Cardiac muscle cell (in vitro differentiated cells and primary cell): ENCODE measurements at regions not wholly inside any gene's neighbourhood (a gene's known extent, or its start where the extent isn't known, plus 50 kb on each side); places are given as distances from the start of the nearest gene placed in this dataset.

ENCODE experiments used
- DNase-seq, 2 donors: peaks; one replicate each; pipeline versions ENCODE4 v3.0.0 to v3.0.0-alpha.2; 2010 to 2017; ENCODE audit warnings: low read depth in 1 of 2, low spot score in 1 of 2
- H3K27ac ChIP-seq: fragments of 200-600 bp; sonication (generic); 2 replicates; pipeline ENCODE4 v1.5.1; 2016
- H3K27me3 ChIP-seq: fragments of 200-600 bp; sonication (generic); 2 replicates; pipeline ENCODE4 v1.6.0; 2016; ENCODE audit warnings: control low read depth
- H3K36me3 ChIP-seq: fragments of 200-600 bp; sonication (generic); 2 replicates; pipeline ENCODE4 v1.5.1; 2016; ENCODE audit warnings: control low read depth
- H3K4me1 ChIP-seq: fragments of 200-600 bp; sonication (generic); 2 replicates; pipeline ENCODE4 v1.8.1; 2017; ENCODE audit warnings: low read depth, mild to moderate bottlenecking, mixed run types
- H3K4me3 ChIP-seq: fragments of 200-600 bp; sonication (generic); 2 replicates; pipeline ENCODE4 v1.5.1; 2016; ENCODE audit warnings: mild to moderate bottlenecking
- H3K9me3 ChIP-seq: fragments of 200-600 bp; sonication (generic); 2 replicates; pipeline ENCODE4 v1.5.1; 2017; ENCODE audit warnings: low read depth, mild to moderate bottlenecking, control low read depth
- TF ChIP-seq, protein P1 (sequence below): IDR thresholded peaks from 2 replicates; pipeline ENCODE4 v1.5.1; 2012; ENCODE audit warnings: low read depth, mild to moderate bottlenecking, low read length

- no peaks in the 10 kb centered on the region for H3K9me3 ChIP-seq
- H3K4me3 ChIP-seq = no peak overlapping the region
- no peak overlapping the region for H3K27ac ChIP-seq
- H3K27me3 ChIP-seq = no peaks in the 10 kb centered on the region
- H3K36me3 ChIP-seq = no peaks in the 10 kb centered on the region
- TF ChIP-seq, protein P1, sequence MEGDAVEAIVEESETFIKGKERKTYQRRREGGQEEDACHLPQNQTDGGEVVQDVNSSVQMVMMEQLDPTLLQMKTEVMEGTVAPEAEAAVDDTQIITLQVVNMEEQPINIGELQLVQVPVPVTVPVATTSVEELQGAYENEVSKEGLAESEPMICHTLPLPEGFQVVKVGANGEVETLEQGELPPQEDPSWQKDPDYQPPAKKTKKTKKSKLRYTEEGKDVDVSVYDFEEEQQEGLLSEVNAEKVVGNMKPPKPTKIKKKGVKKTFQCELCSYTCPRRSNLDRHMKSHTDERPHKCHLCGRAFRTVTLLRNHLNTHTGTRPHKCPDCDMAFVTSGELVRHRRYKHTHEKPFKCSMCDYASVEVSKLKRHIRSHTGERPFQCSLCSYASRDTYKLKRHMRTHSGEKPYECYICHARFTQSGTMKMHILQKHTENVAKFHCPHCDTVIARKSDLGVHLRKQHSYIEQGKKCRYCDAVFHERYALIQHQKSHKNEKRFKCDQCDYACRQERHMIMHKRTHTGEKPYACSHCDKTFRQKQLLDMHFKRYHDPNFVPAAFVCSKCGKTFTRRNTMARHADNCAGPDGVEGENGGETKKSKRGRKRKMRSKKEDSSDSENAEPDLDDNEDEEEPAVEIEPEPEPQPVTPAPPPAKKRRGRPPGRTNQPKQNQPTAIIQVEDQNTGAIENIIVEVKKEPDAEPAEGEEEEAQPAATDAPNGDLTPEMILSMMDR = no peak
- H3K4me1 ChIP-seq = no peaks in the 10 kb centered on the region
- no peak for DNase-seq
Observed at GRCh38 chr5:92086059-92086811, 703.1 kb upstream of the ARRDC3 start.

GRCh38 chr5:92081958-92082712, 699.0 kb upstream of the ARRDC3 start:
- no peaks in the 10 kb centered on the region for H3K36me3 ChIP-seq
- TF ChIP-seq, protein P1 = no peak
- no peak for DNase-seq
- H3K4me3 ChIP-seq = no peak overlapping the region
- no peak overlapping the region for H3K27ac ChIP-seq
- H3K9me3 ChIP-seq = no peaks in the 10 kb centered on the region
- no peaks in the 10 kb centered on the region for H3K4me1 ChIP-seq
- no peaks in the 10 kb centered on the region for H3K27me3 ChIP-seq

DNA sequence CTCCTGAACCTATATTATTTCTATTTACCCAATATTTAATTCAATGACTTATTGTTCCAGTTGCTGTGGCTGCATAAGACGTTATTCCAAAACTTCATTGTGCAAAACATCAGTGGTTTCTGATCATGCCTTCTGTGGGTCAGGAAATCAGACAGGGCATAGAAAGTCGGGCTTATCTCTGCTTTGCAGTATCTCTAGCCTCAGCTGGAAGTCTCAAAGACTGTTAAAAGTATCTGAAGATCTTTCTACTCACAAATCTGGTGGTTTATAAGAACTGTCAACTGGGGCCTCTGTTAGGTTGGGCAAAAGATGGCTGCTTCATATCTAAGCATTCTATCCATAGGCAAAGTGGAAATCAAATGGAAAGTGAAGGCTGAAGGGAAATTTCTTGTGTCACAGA, 687.7 kb upstream of the ARRDC3 start:
- no peaks in the 10 kb centered on the region for H3K9me3 ChIP-seq
- H3K27ac ChIP-seq = no peak overlapping the region
- no peaks in the 10 kb centered on the region for H3K27me3 ChIP-seq
- no peaks in the 10 kb centered on the region for H3K36me3 ChIP-seq
- H3K4me3 ChIP-seq = no peak overlapping the region
- H3K4me1 ChIP-seq = no peaks in the 10 kb centered on the region
- no peak for DNase-seq
- TF ChIP-seq, protein P1 = no peak

DNA sequence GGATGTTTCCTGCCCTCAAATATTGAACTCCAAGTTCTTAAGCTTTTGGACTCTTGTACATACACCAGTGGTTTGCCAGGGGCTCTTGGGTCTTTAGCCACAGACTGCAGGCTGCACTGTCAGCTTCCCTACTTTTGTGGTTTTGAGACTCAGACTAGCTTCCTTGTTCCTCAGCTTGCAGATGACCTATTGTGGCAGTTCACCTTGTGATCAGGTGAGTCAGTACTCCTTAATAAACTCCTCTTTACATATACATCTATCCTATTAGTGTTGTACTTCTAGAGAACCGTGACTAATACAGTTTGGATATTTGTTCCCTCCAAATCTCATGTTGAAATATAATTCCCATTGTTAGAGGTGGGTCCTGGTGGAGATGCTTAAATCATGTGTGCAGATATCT, 681.9 kb upstream of the ARRDC3 start:
- DNase-seq = no peak
- H3K36me3 ChIP-seq = no peaks in the 10 kb centered on the region
- no peaks in the 10 kb centered on the region for H3K9me3 ChIP-seq
- no peaks in the 10 kb centered on the region for H3K27me3 ChIP-seq
- no peak overlapping the region for H3K27ac ChIP-seq
- no peak overlapping the region for H3K4me3 ChIP-seq
- TF ChIP-seq, protein P1 = no peak
- no peaks in the 10 kb centered on the region for H3K4me1 ChIP-seq

GRCh38 chr5:92051741-92052140, 668.6 kb upstream of the ARRDC3 start:
- no peaks in the 10 kb centered on the region for H3K36me3 ChIP-seq
- no peak for DNase-seq
- H3K27ac ChIP-seq = no peak overlapping the region
- TF ChIP-seq, protein P1 = no peak
- H3K27me3 ChIP-seq = no peaks in the 10 kb centered on the region
- H3K4me1 ChIP-seq = no peaks in the 10 kb centered on the region
- no peaks in the 10 kb centered on the region for H3K9me3 ChIP-seq
- H3K4me3 ChIP-seq = no peak overlapping the region
